HT-29 (cell line): ENCODE measurements at regions not wholly inside any gene's neighbourhood (a gene's known extent, or its start where the extent isn't known, plus 50 kb on each side); places are given as distances from the start of the nearest gene placed in this dataset.
"Not testable (repeated sequence)": the region's sequence is repeated elsewhere in the genome, so short reads cannot be mapped to it uniquely, and the experiment has no call there.

Source experiments
- DNase-seq: peaks from one replicate; pipeline ENCODE4 v3.0.0-alpha.2; 2015; ENCODE audit warnings: low spot score

GRCh38 chr1:222865718-222866117 is 50.9 kb downstream of the DISP1 start:
- no peak for DNase-seq

GRCh38 chr1:222867316-222867715 is 52.5 kb downstream of the DISP1 start:
- no peak for DNase-seq

DNA sequence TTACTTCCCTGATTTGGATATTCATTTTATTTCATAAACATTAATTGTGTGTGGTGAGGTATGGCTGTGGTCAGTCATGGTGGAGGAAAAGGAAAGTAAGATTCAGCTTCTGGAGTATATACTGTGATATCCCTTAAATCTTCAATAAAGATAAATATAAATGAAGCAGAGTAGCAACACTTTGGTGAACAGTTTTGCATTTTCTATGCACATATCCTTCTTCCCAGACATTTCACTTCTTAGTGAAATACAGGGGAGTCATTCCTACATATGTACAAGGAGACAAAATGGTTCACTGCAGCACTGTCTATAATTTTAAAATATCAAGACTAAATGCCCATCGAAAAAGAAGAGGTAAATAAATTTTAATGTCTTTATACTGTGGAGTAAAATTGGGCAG is 61.3 kb downstream of the DISP1 start:
- no peak for DNase-seq

- DNase-seq, result no peak
Observed at GRCh38 chr1:222877854-222878253, 63.0 kb downstream of the DISP1 start.

- DNase-seq, result no peak
Observed at GRCh38 chr1:222880587-222880986, 65.7 kb downstream of the DISP1 start.

GRCh38 chr1:222886194-222886854 is 71.5 kb downstream of the DISP1 start:
- DNase-seq, result no peak

DNA sequence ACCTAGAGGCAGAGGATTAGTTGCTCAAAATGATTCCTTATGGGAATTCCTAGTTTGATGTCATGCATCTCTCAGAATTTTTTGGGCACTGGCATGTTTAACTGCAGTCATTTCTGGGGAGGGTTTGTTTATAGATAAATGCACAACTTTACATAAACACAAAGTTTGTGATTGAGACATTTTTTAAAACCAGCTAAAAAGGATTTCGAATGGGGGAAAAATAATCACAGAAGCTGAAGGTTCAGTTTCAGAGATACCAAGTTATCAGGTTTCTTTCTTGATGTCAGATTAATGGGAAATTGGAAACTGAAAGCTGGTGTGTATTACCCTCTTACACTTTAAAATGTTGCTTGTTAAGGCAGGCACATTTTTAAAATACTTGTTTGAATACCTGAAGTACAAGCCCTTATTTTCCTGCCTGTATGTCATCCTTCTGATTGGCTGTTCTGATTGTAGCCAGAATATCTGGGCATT is 72.1 kb downstream of the DISP1 start:
- DNase-seq, result no peak

DNA sequence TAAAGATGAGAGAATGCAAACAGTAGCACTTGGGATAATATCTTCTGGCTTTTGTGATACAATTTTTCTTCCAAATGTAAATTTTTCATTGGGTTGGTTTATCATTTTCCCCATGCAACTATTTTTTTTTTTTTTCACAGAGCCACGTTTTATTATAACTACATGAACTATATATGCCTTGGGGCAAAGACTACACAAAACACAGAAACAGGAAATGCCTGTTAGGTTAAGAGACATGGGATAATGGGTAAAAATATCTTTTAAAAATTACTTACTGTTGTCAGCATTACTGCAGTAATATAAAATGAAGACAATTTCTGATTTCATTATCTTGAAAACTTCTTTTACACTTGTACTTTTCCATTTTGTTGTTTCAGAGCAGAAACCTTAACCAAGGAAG is 74.6 kb downstream of the DISP1 start:
- no peak for DNase-seq

- DNase-seq, result no peak
Observed at GRCh38 chr1:222890716-222891115, 75.9 kb downstream of the DISP1 start.

DNA sequence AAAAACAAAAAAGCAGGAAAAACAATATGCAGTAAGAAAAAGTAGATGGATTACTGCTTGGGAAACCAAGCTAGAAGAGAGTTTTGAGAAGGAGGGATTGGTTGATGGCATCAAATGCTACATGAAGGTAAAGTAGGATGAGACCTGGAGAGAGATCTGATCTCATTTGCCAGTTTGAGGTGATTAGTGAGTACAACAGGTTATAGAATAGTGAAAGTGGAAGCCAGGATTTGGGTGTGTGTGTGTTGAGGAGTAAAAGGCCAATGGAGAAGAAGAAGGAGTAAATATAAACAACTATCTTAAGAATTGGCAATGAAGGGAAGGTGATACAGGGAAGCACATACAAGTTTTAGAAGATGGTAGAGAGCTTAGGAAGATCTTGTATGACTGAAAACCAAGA is 76.7 kb downstream of the DISP1 start:
- no peak for DNase-seq

- DNase-seq, result no peak
Observed at GRCh38 chr1:222892137-222892769, 77.4 kb downstream of the DISP1 start.

- DNase-seq, result no peak
Observed at GRCh38 chr1:222893255-222893654, 78.4 kb downstream of the DISP1 start.

- DNase-seq, result no peak
Observed at GRCh38 chr1:222894331-222894730, 79.5 kb downstream of the DISP1 start.

DNA sequence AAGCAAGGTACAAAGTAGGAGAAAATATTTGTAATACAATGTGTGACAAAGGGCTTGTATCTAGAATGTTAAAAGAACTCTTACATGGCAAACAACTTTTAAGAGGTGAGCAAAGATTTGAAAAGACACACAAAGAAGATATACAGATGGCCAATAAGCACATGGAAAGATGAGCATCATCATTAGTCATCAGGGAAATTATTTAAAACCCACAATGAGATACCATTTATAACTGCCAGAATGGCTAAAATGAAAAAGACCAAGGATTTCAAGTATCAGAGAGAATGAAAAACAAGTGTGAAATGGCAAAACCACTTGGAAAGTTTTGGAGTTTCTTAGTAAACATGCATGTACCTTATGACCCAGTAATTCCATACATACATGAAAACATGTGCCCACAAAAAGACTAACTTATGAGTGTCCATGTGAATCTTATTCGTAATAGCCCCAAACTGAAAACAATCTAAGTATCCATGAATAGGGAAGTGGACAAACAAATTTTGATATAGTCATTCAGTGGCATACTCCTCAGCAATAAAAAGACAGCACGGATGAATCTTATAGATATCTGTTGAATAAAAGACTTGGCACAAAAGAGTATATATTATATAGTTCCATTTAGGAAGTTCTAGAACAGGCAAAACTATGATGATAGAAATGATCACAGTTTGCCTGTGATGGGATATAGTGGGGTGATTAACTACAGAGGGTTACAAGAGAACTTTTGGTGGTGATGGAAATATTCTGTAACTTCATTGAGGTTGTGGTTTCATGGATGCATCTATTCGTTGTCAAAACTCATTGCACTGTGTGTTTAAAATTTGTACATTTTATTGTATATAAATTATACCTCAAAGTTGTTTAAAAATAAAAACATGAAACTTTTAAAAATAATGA is 82.0 kb downstream of the DISP1 start:
- DNase-seq, result no peak

DNA sequence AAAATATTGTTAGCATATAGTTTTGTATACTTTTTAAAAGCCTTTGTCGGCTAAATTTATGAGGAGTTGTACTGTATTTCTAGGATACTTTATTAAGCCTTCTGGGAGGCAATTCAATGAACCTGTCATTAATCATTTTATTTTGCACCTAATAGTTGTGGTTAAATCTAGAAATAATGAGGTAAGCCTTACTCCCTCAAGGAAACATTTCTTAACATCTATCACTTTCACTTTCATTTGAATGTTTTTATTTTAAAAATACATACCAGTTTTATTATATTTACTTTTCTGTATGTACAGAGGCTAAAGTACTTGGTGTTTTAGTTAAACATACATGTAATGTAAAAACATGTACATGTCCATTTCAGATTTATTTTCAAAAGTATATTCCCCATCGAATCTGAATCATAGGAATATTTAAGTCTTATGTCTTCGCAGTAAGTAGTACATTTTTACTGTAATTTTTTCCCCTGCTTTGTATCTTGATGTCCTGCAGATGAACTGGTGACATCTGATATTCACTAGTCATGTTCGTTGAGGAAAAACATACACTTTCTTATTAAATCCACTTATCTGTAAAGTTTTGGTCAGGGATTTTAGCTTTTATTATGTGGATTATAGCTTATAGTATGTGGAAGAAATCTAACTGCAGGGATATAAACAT is 82.8 kb downstream of the DISP1 start:
- no peak for DNase-seq

DNA sequence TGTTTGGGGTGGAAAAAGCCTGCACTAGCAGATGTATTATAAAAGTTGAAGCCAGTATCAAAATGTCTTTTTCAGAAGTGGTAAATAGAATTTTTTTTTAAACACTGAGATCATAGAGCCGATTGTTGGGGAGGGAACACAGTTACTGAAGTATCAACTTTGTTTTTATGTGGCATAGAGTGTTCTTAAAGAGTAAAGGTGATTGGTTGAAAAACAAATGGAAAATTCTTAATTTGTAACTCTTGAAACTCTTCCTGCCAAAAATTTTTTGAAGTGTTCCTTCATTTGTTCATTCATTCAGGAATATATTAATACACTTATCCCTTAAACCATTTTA is 83.3 kb downstream of the DISP1 start:
- no peak for DNase-seq

GRCh38 chr1:222899471-222899870 is 84.6 kb downstream of the DISP1 start:
- DNase-seq, result no peak

DNA sequence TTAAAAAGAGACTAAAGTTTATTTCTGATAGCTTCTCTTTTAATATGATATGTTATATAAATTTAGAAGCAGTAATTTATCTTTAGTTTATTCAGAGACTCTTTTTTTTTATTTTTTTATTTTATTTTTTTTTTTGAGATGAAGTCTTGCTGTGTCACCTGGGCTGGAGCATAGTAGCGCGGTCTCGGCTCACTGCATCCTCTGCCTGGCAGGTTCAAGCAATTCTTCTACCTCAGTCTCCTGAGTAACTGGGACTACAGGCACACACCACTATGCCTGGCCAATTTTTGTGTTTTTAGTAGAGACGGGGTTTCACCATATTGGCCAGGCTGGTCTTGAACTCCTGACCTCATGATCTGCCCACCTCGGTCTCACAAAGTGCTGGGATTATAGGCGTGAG is 89.6 kb downstream of the DISP1 start:
- DNase-seq, result no peak

DNA sequence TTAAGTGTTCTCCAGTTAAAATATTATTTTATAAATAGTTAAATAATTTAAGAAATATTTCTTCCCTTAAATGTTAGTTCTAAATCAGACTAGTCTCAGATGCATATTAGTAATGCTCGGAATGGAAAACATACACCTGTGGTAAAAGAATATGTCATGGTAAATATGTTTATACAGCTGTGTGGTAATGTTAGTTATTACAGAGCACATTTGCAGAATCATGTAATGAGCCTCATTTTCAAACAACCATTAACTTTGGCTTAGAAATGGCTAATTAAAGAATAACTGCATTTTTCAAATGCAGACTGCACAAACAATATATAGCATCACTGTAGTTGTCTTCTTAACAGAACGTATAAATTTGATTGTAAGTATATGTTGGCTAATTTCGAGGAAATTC is 90.3 kb downstream of the DISP1 start:
- DNase-seq, result no peak

- not testable (repeated sequence) for DNase-seq
Observed at GRCh38 chr1:222906271-222906739, 91.5 kb downstream of the DISP1 start.

- no peak for DNase-seq
Observed at GRCh38 chr1:222909586-222909985, 94.7 kb downstream of the DISP1 start.

GRCh38 chr1:222910699-222911098 is 95.9 kb downstream of the DISP1 start:
- DNase-seq, result no peak
